ENCODE measurements at regions not wholly inside any gene's neighbourhood (a gene's known extent, or its start where the extent isn't known, plus 50 kb on each side); places are given as distances from the start of the nearest gene placed in this dataset.

- FAIRE-seq = no peak
These were observed 136.6 kb downstream of the RNF152 start for GRCh38 chr18:61756244-61756643.

GRCh38 chr18:61755555-61755954, 137.3 kb downstream of the RNF152 start:
- FAIRE-seq = no peak

GRCh38 chr18:61754039-61754583, 138.7 kb downstream of the RNF152 start:
- no peak for FAIRE-seq

GRCh38 chr18:61753373-61753772, 139.4 kb downstream of the RNF152 start:
- no peak for FAIRE-seq

GRCh38 chr18:61752973-61753372, 139.8 kb downstream of the RNF152 start:
- no peak for FAIRE-seq

GRCh38 chr18:61750840-61751668, 141.8 kb downstream of the RNF152 start:
- FAIRE-seq = no peak

GRCh38 chr18:61749546-61749945, 143.3 kb downstream of the RNF152 start:
- FAIRE-seq = no peak

GRCh38 chr18:61749031-61749430, 143.8 kb downstream of the RNF152 start:
- FAIRE-seq = no peak

GRCh38 chr18:61748004-61748403, 144.8 kb downstream of the RNF152 start:
- FAIRE-seq = no peak

- FAIRE-seq = peak; percentile 74
These were observed 148.9 kb downstream of the RNF152 start for GRCh38 chr18:61743775-61744531.

- no peak for FAIRE-seq
These were observed 150.0 kb downstream of the RNF152 start for GRCh38 chr18:61742565-61743429.

GRCh38 chr18:61741881-61742454, 150.8 kb downstream of the RNF152 start:
- no peak for FAIRE-seq

- no peak for FAIRE-seq
These were observed 154.3 kb downstream of the RNF152 start for GRCh38 chr18:61738488-61738887.

- FAIRE-seq = no peak
These were observed 154.8 kb downstream of the RNF152 start for GRCh38 chr18:61738042-61738441.

GRCh38 chr18:61736133-61736532, 156.7 kb downstream of the RNF152 start:
- FAIRE-seq = no peak

- no peak for FAIRE-seq
These were observed 157.2 kb downstream of the RNF152 start for GRCh38 chr18:61735564-61736102.

GRCh38 chr18:61734396-61734795, 158.4 kb downstream of the RNF152 start:
- FAIRE-seq = no peak

GRCh38 chr18:61732854-61733253, 160.0 kb downstream of the RNF152 start:
- FAIRE-seq = no peak

GRCh38 chr18:61731693-61732376, 161.0 kb downstream of the RNF152 start:
- no peak for FAIRE-seq

GRCh38 chr18:61731178-61731577, 161.6 kb downstream of the RNF152 start:
- peak; percentile 91 for FAIRE-seq

GRCh38 chr18:61729322-61729721, 163.5 kb downstream of the RNF152 start:
- FAIRE-seq = no peak
